GM12878 (cell line): ENCODE measurements at regions not wholly inside any gene's neighbourhood (a gene's known extent, or its start where the extent isn't known, plus 50 kb on each side); places are given as distances from the start of the nearest gene placed in this dataset.

Experiments
- ATF7 ChIP-seq: fragments of 450-650 bp; IDR thresholded peaks from 2 replicates; pipeline ENCODE4 v1.6.1; 2016; ENCODE audit warnings: low read depth, mild to moderate bottlenecking
- CTCF ChIP-seq, 3 experiments: IDR thresholded peaks in 2 of 3; conservative IDR thresholded peaks in 1 of 3; 2 replicates each; pipeline ENCODE4 v1.5.1; 2011; ENCODE audit warnings: low read depth in 3 of 3, low read length in 3 of 3, mild to moderate bottlenecking in 3 of 3, control low read depth in 2 of 3, moderate library complexity in 2 of 3, inconsistent platforms in 1 of 3, mixed read lengths in 1 of 3; ENCODE audit not compliant: control insufficient read depth in 2 of 3, insufficient read depth in 1 of 3; ENCODE audit errors: extremely low read depth in 1 of 3
- E2F8 ChIP-seq: fragments of 450-650 bp; IDR thresholded peaks from 2 replicates; pipeline ENCODE4 v1.6.1; 2018; ENCODE audit warnings: mild to moderate bottlenecking, low read depth, moderate library complexity; ENCODE audit not compliant: partially characterized antibody
- EED ChIP-seq: sonication (generic); IDR thresholded peaks from 2 replicates; pipeline ENCODE4 v1.6.1; 2016; ENCODE audit warnings: antibody characterized with exemption, low read depth
- EGR1 ChIP-seq, 2 experiments: IDR thresholded peaks; 1 replicate in 1 of 2; 2 replicates in 1 of 2; pipeline ENCODE4 v1.6.1; 2011 to 2012; ENCODE audit warnings: low read depth in 2 of 2, low read length in 2 of 2, borderline replicate concordance in 1 of 2, mild to moderate bottlenecking in 1 of 2, moderate library complexity in 1 of 2
- EP300 ChIP-seq, 2 experiments: fragments of 150-350 bp in 1 of 2; IDR thresholded peaks; 2 replicates each; pipeline ENCODE4 v1.6.1; 2011 to 2012; ENCODE audit warnings: low read depth in 2 of 2, low read length in 2 of 2, borderline replicate concordance in 1 of 2, improper control_type of control experiment in 1 of 2, inconsistent platforms in 1 of 2; ENCODE audit not compliant: control insufficient read depth in 1 of 2
- NFIC ChIP-seq: IDR thresholded peaks from 2 replicates; pipeline ENCODE4 v1.6.1; 2012; ENCODE audit warnings: low read depth, mild to moderate bottlenecking, inconsistent platforms, low read length, moderate library complexity
- NFYB ChIP-seq: IDR thresholded peaks from 2 replicates; pipeline ENCODE4 v1.6.1; 2011; ENCODE audit warnings: low read depth, mild to moderate bottlenecking, low read length, improper control_type of control experiment, moderate library complexity; ENCODE audit not compliant: insufficient read depth
- NR2F1 ChIP-seq: fragments of 450-650 bp; conservative IDR thresholded peaks from 2 replicates; pipeline ENCODE4 v1.6.1; 2017; ENCODE audit warnings: mild to moderate bottlenecking
- PML ChIP-seq: IDR thresholded peaks from 2 replicates; pipeline ENCODE4 v1.6.1; 2012; ENCODE audit warnings: low read length, inconsistent platforms
- RBBP5 ChIP-seq: fragments of 200-600 bp; sonication (generic); conservative IDR thresholded peaks from 2 replicates; pipeline ENCODE4 v1.6.1; 2016
- RFX5 ChIP-seq: IDR thresholded peaks from 2 replicates; pipeline ENCODE4 v1.6.1; 2011; ENCODE audit warnings: low read depth, low read length, improper control_type of control experiment
- SIN3A ChIP-seq: IDR thresholded peaks from 2 replicates; pipeline ENCODE4 v1.6.1; 2012; ENCODE audit warnings: low read depth, low read length, improper control_type of control experiment
- SKIL ChIP-seq: fragments of 450-650 bp; IDR thresholded peaks from 2 replicates; pipeline ENCODE4 v1.6.1; 2017; ENCODE audit warnings: mild to moderate bottlenecking, low read depth, inconsistent platforms; ENCODE audit not compliant: poor library complexity, severe bottlenecking
- SP1 ChIP-seq: IDR thresholded peaks from one replicate; pipeline ENCODE4 v1.6.1; 2011; ENCODE audit warnings: low read depth, low read length
- STAT1 ChIP-seq: fragments of 450-650 bp; conservative IDR thresholded peaks from 2 replicates; pipeline ENCODE4 v1.6.1; 2014; ENCODE audit warnings: antibody characterized with exemption, mild to moderate bottlenecking
- TCF3 ChIP-seq: IDR thresholded peaks from 2 replicates; pipeline ENCODE4 v1.6.1; 2012; ENCODE audit warnings: low read depth, mild to moderate bottlenecking, low read length, borderline replicate concordance; ENCODE audit not compliant: insufficient read depth
- ZNF207 ChIP-seq: fragments of 450-650 bp; IDR thresholded peaks from 2 replicates; pipeline ENCODE4 v1.6.1; 2014; ENCODE audit warnings: antibody characterized with exemption, mild to moderate bottlenecking, borderline replicate concordance
- ZSCAN29 ChIP-seq: fragments of 450-650 bp; IDR thresholded peaks from 2 replicates; pipeline ENCODE4 v1.6.1; 2017; ENCODE audit warnings: mild to moderate bottlenecking, moderate library complexity
- ZZZ3 ChIP-seq: IDR thresholded peaks from 2 replicates; pipeline ENCODE4 v1.6.1; 2011; ENCODE audit warnings: low read depth; ENCODE audit not compliant: control insufficient read depth, insufficient read length

- TF ChIP-seq PML (no peak), NFYB (no peak), NFIC (peak; percentile 58; the same call in 1 of the 2 replicates), ATF7 (peak; percentile 78), SIN3A (no peak), EED (no peak; the same call in 1 of the 2 replicates), RBBP5 (no peak), TCF3 (no peak), ZSCAN29 (no peak), E2F8 (no peak), STAT1 (no peak), SKIL (peak; percentile 83), SP1 (peak; percentile 40), CTCF (IDR thresholded peaks at IDR 0.05 in 2 of 3, conservative IDR thresholded peaks at IDR 0.05 in 1 of 3; ENCODE audit: control insufficient read depth in 2 of 3, extremely low read depth in 1 of 3, insufficient read depth in 1 of 3, low read depth in 3 of 3, low read length in 3 of 3) (no peak), RFX5 (no peak), ZZZ3 (no peak), EP300 (IDR thresholded peaks at IDR 0.05; ENCODE audit: borderline replicate concordance in 1 of 2, control insufficient read depth in 1 of 2, low read depth in 2 of 2, low read length in 2 of 2) (peak; percentile 66 to 85; a peak in 3 of 4 replicates), ZNF207 (no peak), NR2F1 (peak; percentile 94), EGR1 (IDR thresholded peaks at IDR 0.05; ENCODE audit: borderline replicate concordance in 1 of 2, low read depth in 2 of 2, low read length in 2 of 2) (no peak)
Observed at GRCh38 chr6:105892577-105893262, 193.4 kb upstream of the PRDM1 start (continued).
